Thyroid gland (tissue), 4 donors: ENCODE measurements at regions not wholly inside any gene's neighbourhood (a gene's known extent, or its start where the extent isn't known, plus 50 kb on each side); places are given as distances from the start of the nearest gene placed in this dataset.

Source experiments
- CTCF ChIP-seq, 6 experiments: fragments of 200-600 bp in 3 of 6; fragments of 450-650 bp in 3 of 6; sonication (generic) in 3 of 6; IDR thresholded peaks; one replicate each; pipeline ENCODE4 v1.5.1; 2016 to 2019; ENCODE audit warnings: antibody characterized with exemption in 6 of 6, mild to moderate bottlenecking in 2 of 6, inconsistent platforms in 1 of 6, moderate library complexity in 1 of 6
- POLR2A ChIP-seq, 2 donors: fragments of 450-650 bp; IDR thresholded peaks; one replicate each; pipeline ENCODE4 v1.6.1; 2017; ENCODE audit warnings: antibody characterized with exemption in 2 of 2, mild to moderate bottlenecking in 2 of 2, moderate library complexity in 1 of 2

GRCh38 chr2:104577143-104577542 is 276.8 kb upstream of the POU3F3 start:
- TF ChIP-seq CTCF (IDR thresholded peaks at IDR 0.05) (no peak), POLR2A (IDR thresholded peaks at IDR 0.05) (no peak)
